Chondrocyte (in vitro differentiated cells): ENCODE measurements at regions not wholly inside any gene's neighbourhood (a gene's known extent, or its start where the extent isn't known, plus 50 kb on each side); places are given as distances from the start of the nearest gene placed in this dataset.

Experiments
- DNase-seq: peaks from one replicate; pipeline ENCODE4 v3.0.0; 2021; ENCODE audit warnings: mixed read lengths, low spot score
- H3K27ac Mint-ChIP-seq: one replicate; pipeline ENCODE4 v1.8.0; 2021; ENCODE audit warnings: mild to moderate bottlenecking, moderate library complexity, mixed read lengths; ENCODE audit not compliant: unreplicated experiment
- H3K27me3 Mint-ChIP-seq: 2 replicates; pipeline ENCODE4 v1.8.0; 2021; ENCODE audit warnings: low read depth, mixed read lengths
- H3K36me3 Mint-ChIP-seq: 2 replicates; pipeline ENCODE4 v1.8.0; 2021; ENCODE audit warnings: low read depth, mixed read lengths
- H3K4me1 Mint-ChIP-seq: 2 replicates; pipeline ENCODE4 v1.8.0; 2021; ENCODE audit warnings: low read depth, mild to moderate bottlenecking, mixed read lengths
- H3K4me3 Mint-ChIP-seq: one replicate; pipeline ENCODE4 v1.8.0; 2021; ENCODE audit warnings: mild to moderate bottlenecking, moderate library complexity, mixed read lengths; ENCODE audit not compliant: unreplicated experiment
- H3K9me3 Mint-ChIP-seq: 2 replicates; pipeline ENCODE4 v1.8.0; 2021; ENCODE audit warnings: low read depth, mixed read lengths
- TF ChIP-seq, protein P1 (sequence below): fragments of 200-600 bp; sonication (generic); IDR thresholded peaks from 2 replicates; pipeline ENCODE4 v1.5.0; 2021; ENCODE audit warnings: antibody characterized with exemption, mild to moderate bottlenecking, moderate library complexity

DNA sequence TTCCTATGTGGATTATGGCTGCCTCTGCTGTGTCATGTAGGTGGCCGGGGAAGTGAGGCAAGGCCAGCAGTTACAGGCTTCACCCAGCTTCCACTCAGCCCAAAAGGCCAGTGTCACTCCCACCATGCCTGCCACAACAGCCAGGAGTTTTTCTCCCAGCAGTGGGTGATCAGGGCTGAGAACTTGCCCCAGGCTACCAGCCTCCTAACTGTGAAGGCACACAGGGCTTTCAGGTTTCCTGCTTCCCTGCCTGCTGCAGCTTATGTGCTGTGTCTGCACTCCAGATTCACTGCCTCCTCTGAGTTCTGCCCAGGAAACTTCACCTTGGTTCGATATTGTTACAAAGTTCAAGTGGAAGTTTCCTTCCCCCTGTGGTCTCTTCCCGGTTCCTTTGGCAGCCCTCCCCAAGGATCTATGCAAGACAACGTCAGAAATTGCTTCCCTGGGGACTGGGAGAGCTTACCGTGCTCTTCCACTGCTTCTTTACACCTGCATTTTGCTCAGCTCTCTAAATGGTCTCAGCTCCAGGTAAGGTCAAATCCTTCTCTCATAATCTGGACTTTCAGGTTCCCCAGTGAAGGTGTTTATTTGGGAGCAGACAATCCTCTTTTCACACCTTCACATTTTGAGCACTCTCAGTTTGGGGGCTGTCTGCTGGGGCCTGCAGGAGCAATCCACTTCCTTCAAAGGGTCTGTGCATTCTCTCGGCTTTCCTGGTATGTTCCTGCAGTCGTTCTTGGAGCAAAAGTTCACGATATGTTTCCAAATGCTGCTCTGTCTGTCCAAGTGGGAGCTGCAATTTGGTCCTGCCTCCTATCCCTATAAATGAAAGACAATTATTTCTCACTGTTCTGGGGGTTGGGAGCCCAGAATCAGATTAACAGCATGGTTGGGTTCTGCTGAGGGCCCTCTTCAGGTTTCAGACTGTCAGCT, 1730.1 kb upstream of the PRR20A start:
- Mint-ChIP-seq H3K27me3 (peaks cover 2% of the 10 kb centered on the region), H3K27ac (no peak overlapping the region), H3K36me3 (no peaks in the 10 kb centered on the region), H3K9me3 (no peaks in the 10 kb centered on the region), H3K4me1 (no peaks in the 10 kb centered on the region), H3K4me3 (no peak overlapping the region)
- TF ChIP-seq, protein P1, sequence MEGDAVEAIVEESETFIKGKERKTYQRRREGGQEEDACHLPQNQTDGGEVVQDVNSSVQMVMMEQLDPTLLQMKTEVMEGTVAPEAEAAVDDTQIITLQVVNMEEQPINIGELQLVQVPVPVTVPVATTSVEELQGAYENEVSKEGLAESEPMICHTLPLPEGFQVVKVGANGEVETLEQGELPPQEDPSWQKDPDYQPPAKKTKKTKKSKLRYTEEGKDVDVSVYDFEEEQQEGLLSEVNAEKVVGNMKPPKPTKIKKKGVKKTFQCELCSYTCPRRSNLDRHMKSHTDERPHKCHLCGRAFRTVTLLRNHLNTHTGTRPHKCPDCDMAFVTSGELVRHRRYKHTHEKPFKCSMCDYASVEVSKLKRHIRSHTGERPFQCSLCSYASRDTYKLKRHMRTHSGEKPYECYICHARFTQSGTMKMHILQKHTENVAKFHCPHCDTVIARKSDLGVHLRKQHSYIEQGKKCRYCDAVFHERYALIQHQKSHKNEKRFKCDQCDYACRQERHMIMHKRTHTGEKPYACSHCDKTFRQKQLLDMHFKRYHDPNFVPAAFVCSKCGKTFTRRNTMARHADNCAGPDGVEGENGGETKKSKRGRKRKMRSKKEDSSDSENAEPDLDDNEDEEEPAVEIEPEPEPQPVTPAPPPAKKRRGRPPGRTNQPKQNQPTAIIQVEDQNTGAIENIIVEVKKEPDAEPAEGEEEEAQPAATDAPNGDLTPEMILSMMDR, result no peak
- no peak for DNase-seq

DNA sequence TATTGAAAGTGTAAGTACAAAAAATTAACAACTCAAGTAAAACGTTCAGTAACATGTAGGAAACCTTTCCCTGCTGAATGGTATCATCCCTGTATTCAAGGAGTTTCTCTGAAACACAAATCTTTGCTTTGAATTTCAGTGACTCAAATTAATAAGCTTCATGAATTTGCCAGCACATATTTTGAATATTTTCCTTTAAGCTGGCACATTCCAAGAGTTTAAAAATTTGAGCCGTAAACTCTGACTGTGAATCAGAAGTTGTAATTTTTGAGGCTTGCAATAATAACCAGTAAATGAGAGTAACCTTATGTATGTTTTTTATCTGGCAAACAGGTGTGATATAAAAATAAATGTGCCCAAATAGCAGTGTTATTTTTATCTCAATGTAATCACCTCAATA, 1722.6 kb upstream of the PRR20A start:
- no peak for DNase-seq
- Mint-ChIP-seq H3K4me3 (no peak overlapping the region), H3K27ac (no peak overlapping the region), H3K9me3 (no peaks in the 10 kb centered on the region), H3K36me3 (no peaks in the 10 kb centered on the region), H3K4me1 (peaks cover 8% of the 10 kb centered on the region), H3K27me3 (no peaks in the 10 kb centered on the region)
- TF ChIP-seq, protein P1, result no peak

- Mint-ChIP-seq H3K36me3 (no peaks in the 10 kb centered on the region), H3K4me1 (no peaks in the 10 kb centered on the region), H3K9me3 (no peaks in the 10 kb centered on the region), H3K27me3 (no peaks in the 10 kb centered on the region), H3K27ac (no peak overlapping the region), H3K4me3 (no peak overlapping the region)
- no peak for DNase-seq
- TF ChIP-seq, protein P1, result no peak
These were observed 1707.9 kb upstream of the PRR20A start for GRCh38 chr13:55432814-55433213.

GRCh38 chr13:55437162-55437561, 1703.6 kb upstream of the PRR20A start:
- no peaks in the 10 kb centered on the region for H3K4me1 Mint-ChIP-seq
- H3K4me3 Mint-ChIP-seq, result no peak overlapping the region
- no peaks in the 10 kb centered on the region for H3K9me3 Mint-ChIP-seq
- no peak for DNase-seq
- H3K27me3 Mint-ChIP-seq, result peaks cover 4% of the 10 kb centered on the region
- TF ChIP-seq, protein P1, result no peak
- no peak overlapping the region for H3K27ac Mint-ChIP-seq
- no peaks in the 10 kb centered on the region for H3K36me3 Mint-ChIP-seq

GRCh38 chr13:55439450-55439849, 1701.3 kb upstream of the PRR20A start:
- no peak for DNase-seq
- H3K36me3 Mint-ChIP-seq, result no peaks in the 10 kb centered on the region
- no peaks in the 10 kb centered on the region for H3K9me3 Mint-ChIP-seq
- H3K4me3 Mint-ChIP-seq, result no peak overlapping the region
- no peak overlapping the region for H3K27ac Mint-ChIP-seq
- TF ChIP-seq, protein P1, result no peak
- no peaks in the 10 kb centered on the region for H3K4me1 Mint-ChIP-seq
- peaks cover 4% of the 10 kb centered on the region for H3K27me3 Mint-ChIP-seq
